ENCODE measurements at regions not wholly inside any gene's neighbourhood (a gene's known extent, or its start where the extent isn't known, plus 50 kb on each side); places are given as distances from the start of the nearest gene placed in this dataset.

DNA sequence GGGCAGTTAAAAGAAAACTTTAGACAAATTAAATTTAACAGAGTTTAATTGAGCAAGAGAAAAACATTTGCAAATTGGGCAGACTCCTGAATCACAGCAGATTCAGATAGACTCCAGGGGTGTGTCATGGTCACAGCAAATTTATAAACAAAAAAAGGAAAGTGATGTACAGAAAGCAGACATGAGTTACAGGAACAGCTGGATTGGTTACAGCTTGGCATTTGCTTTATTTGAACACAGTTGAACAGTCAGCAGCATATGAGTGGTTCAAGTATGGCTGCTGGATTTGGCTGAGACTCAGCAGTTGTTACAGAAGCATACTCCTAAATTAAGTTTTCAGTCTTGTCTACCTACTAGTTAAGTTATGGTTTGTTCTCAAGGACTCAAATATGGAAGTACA is 82.3 kb upstream of the NYAP2 start:
- DNase-seq (ENCODE audit: low read depth) = no peak
- TF ChIP-seq CTCF (IDR thresholded peaks at IDR 0.05; ENCODE audit: insufficient read depth, low read length) = no peak
- H3K4me3 ChIP-seq (ENCODE audit: low read depth, low read length) = no peak overlapping the region

DNA sequence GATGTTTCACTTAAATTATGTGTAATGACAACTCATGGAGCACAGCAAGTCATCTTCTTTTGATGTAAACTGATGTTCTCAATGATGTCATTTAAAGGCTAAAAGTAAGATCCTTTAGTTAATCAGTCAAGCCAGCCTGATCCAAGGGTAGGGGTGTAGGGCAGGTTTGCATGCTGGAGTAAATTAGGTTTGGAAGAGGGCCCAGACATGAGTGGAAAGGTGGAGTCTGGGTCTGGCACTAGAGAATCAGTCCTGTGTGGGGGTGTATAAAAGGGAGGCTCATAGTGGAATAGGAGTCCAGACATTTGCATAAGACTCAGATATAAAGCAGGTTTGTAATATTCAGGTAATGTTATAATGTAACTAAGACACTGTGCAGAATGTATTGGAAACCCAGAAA is 88.8 kb upstream of the NYAP2 start:
- no peak overlapping the region for H3K4me3 ChIP-seq (ENCODE audit: low read depth, low read length)
- no peak for DNase-seq (ENCODE audit: low read depth)
- TF ChIP-seq CTCF (IDR thresholded peaks at IDR 0.05; ENCODE audit: insufficient read depth, low read length) = no peak

- no peak for DNase-seq (ENCODE audit: low read depth)
- no peak overlapping the region for H3K4me3 ChIP-seq (ENCODE audit: low read depth, low read length)
- TF ChIP-seq CTCF (IDR thresholded peaks at IDR 0.05; ENCODE audit: insufficient read depth, low read length) = no peak
Measured at GRCh38 chr2:225309516-225309915, 90.0 kb upstream of the NYAP2 start.

- TF ChIP-seq CTCF (IDR thresholded peaks at IDR 0.05; ENCODE audit: insufficient read depth, low read length) = no peak
- DNase-seq (ENCODE audit: low read depth) = no peak
- no peak overlapping the region for H3K4me3 ChIP-seq (ENCODE audit: low read depth, low read length)
Measured at GRCh38 chr2:225296951-225297350, 102.6 kb upstream of the NYAP2 start.

DNA sequence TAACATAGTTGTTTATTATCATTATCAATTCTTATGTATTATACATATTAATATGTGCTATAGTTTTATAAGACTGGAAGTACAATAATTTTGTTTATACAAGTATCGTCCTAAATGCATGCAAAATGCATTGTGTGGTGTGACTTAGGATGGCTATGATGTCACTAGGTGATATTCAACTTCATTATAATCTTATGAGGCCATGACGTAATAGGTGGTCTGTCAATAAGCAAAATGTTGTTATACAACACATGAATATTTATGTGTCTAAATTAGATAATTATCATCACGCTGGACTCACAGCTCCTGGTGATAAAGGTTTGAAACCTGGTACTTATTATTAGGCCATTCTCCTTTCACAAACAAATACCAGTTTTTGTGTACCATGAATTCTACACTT is 104.4 kb upstream of the NYAP2 start:
- no peak for DNase-seq (ENCODE audit: low read depth)
- H3K4me3 ChIP-seq (ENCODE audit: low read depth, low read length) = no peak overlapping the region
- TF ChIP-seq CTCF (IDR thresholded peaks at IDR 0.05; ENCODE audit: insufficient read depth, low read length) = no peak

GRCh38 chr2:225293638-225294037 is 105.9 kb upstream of the NYAP2 start:
- H3K4me3 ChIP-seq (ENCODE audit: low read depth, low read length) = no peak overlapping the region
- no peak for DNase-seq (ENCODE audit: low read depth)
- no peak for TF ChIP-seq CTCF (IDR thresholded peaks at IDR 0.05; ENCODE audit: insufficient read depth, low read length)

GRCh38 chr2:225290757-225291400 is 108.6 kb upstream of the NYAP2 start:
- no peak for DNase-seq (ENCODE audit: low read depth)
- TF ChIP-seq CTCF (IDR thresholded peaks at IDR 0.05; ENCODE audit: insufficient read depth, low read length) = no peak
- no peak overlapping the region for H3K4me3 ChIP-seq (ENCODE audit: low read depth, low read length)

Data from fibroblast of the aortic adventitia (primary cell).